GM12878 (cell line): ENCODE measurements at regions not wholly inside any gene's neighbourhood (a gene's known extent, or its start where the extent isn't known, plus 50 kb on each side); places are given as distances from the start of the nearest gene placed in this dataset.

ENCODE experiments used
- ASH2L ChIP-seq: fragments of 300-600, 200-600 bp; sonication (generic); IDR thresholded peaks from 2 replicates; pipeline ENCODE4 v1.6.1; 2017; ENCODE audit warnings: low read depth, mild to moderate bottlenecking, borderline replicate concordance
- ATF7 ChIP-seq: fragments of 450-650 bp; IDR thresholded peaks from 2 replicates; pipeline ENCODE4 v1.6.1; 2016; ENCODE audit warnings: low read depth, mild to moderate bottlenecking
- CTCF ChIP-seq, 3 experiments: IDR thresholded peaks in 2 of 3; conservative IDR thresholded peaks in 1 of 3; 2 replicates each; pipeline ENCODE4 v1.5.1; 2011; ENCODE audit warnings: low read depth in 3 of 3, low read length in 3 of 3, mild to moderate bottlenecking in 3 of 3, control low read depth in 2 of 3, moderate library complexity in 2 of 3, inconsistent platforms in 1 of 3, mixed read lengths in 1 of 3; ENCODE audit not compliant: control insufficient read depth in 2 of 3, insufficient read depth in 1 of 3; ENCODE audit errors: extremely low read depth in 1 of 3
- EZH2 ChIP-seq: IDR thresholded peaks from 2 replicates; pipeline ENCODE4 v1.6.1; 2012; ENCODE audit warnings: low read depth, mild to moderate bottlenecking, control low read depth, inconsistent platforms, low read length, borderline replicate concordance; ENCODE audit not compliant: control insufficient read depth
- HCFC1 ChIP-seq: fragments of 150-350 bp; IDR thresholded peaks from 2 replicates; pipeline ENCODE4 v1.6.1; 2014; ENCODE audit warnings: low read length
- KDM1A ChIP-seq: fragments of 200-600 bp; sonication (generic); IDR thresholded peaks from 2 replicates; pipeline ENCODE4 v1.6.1; 2016; ENCODE audit warnings: borderline replicate concordance
- NRF1 ChIP-seq: conservative IDR thresholded peaks from 2 replicates; pipeline ENCODE4 v1.6.1; 2011; ENCODE audit warnings: mild to moderate bottlenecking, low read depth, low read length, improper control_type of control experiment
- POLR2A ChIP-seq: IDR thresholded peaks from 2 replicates; pipeline ENCODE4 v1.6.1; 2011; ENCODE audit warnings: low read depth, mild to moderate bottlenecking, low read length
- POLR2AphosphoS5 ChIP-seq: IDR thresholded peaks from 2 replicates; pipeline ENCODE4 v1.6.1; 2011; ENCODE audit warnings: mild to moderate bottlenecking, low read length, inconsistent platforms
- RFX5 ChIP-seq: IDR thresholded peaks from 2 replicates; pipeline ENCODE4 v1.6.1; 2011; ENCODE audit warnings: low read depth, low read length, improper control_type of control experiment
- SPI1 ChIP-seq: IDR thresholded peaks from 2 replicates; pipeline ENCODE4 v1.6.1; 2011; ENCODE audit warnings: low read depth, mild to moderate bottlenecking, low read length, moderate library complexity, borderline replicate concordance; ENCODE audit not compliant: insufficient read depth
- ZNF592 ChIP-seq: fragments of 450-650 bp; IDR thresholded peaks from 2 replicates; pipeline ENCODE4 v1.6.1; 2017; ENCODE audit warnings: mild to moderate bottlenecking, moderate library complexity

GRCh38 chr7:28245123-28245878 is 64.7 kb upstream of the JAZF1 start:
- TF ChIP-seq ASH2L: no peak
- TF ChIP-seq KDM1A: no peak
- no peak for TF ChIP-seq RFX5
- TF ChIP-seq ZNF592: no peak
- TF ChIP-seq EZH2: no peak
- TF ChIP-seq ATF7: no peak
- TF ChIP-seq SPI1: no peak
- TF ChIP-seq CTCF (IDR thresholded peaks at IDR 0.05 in 2 of 3, conservative IDR thresholded peaks at IDR 0.05 in 1 of 3; ENCODE audit: control insufficient read depth in 2 of 3, extremely low read depth in 1 of 3, insufficient read depth in 1 of 3, low read depth in 3 of 3, low read length in 3 of 3): no peak
- TF ChIP-seq POLR2A: no peak
- no peak for TF ChIP-seq POLR2AphosphoS5
- TF ChIP-seq NRF1: no peak
- TF ChIP-seq HCFC1: no peak
